IMR-90 (cell line): ENCODE measurements at regions not wholly inside any gene's neighbourhood (a gene's known extent, or its start where the extent isn't known, plus 50 kb on each side); places are given as distances from the start of the nearest gene placed in this dataset.
A peak's percentile ranks its signal among the peaks of the same experiment; 100 is the strongest.

Experiments used
- ATAC-seq: fragments of 200-7000 bp; cut with Tn5 transposase; 2 replicates; pipeline ENCODE4 v1.9.1; 2020; ENCODE audit warnings: low read depth, mild to moderate bottlenecking, moderate library complexity
- BruUV-seq: library from RNA; stranded (reverse); fragments of 400-500 nt; replicated peaks from 2 replicates; lab custom pipeline; 2021; lab: Mats Ljungman, UMichigan
- CTCF ChIA-PET: fragments of 300-600 bp; formaldehyde crosslinking; extraction: SDS; loops from one replicate; lab custom pipeline; 2021; ENCODE audit warnings: antibody characterized with exemption; lab: Yijun Ruan, JAX
- POLR2A ChIA-PET: fragments of 300-600 bp; sonication (Branson Sonifier 250); formaldehyde crosslinking; loops from one replicate; lab custom pipeline; 2022; ENCODE audit warnings: antibody characterized with exemption; ENCODE audit not compliant: unreplicated experiment; lab: Charles Lee
- DNase-seq: peaks from one replicate; pipeline ENCODE4 v3.0.0; 2013
- H2AFZ ChIP-seq: replicated peaks from 2 replicates; pipeline ENCODE3; 2013; ENCODE audit warnings: low read length, mild to moderate bottlenecking; ENCODE audit not compliant: poor library complexity
- H2AK5ac ChIP-seq: 2 replicates; pipeline ENCODE4 v1.6.1; 2013; ENCODE audit warnings: low read depth, low read length, inconsistent platforms
- H2AK9ac ChIP-seq: replicated peaks from 2 replicates; pipeline ENCODE3; 2013; ENCODE audit warnings: mild to moderate bottlenecking, low read depth, low read length, moderate library complexity; ENCODE audit not compliant: poor library complexity
- H2BK120ac ChIP-seq: 2 replicates; pipeline ENCODE4 v1.6.1; 2013; ENCODE audit warnings: low read depth, low read length, inconsistent platforms
- H2BK15ac ChIP-seq: 3 replicates; pipeline ENCODE4 v1.6.1; 2013; ENCODE audit warnings: low read depth, low read length, inconsistent platforms
- H2BK20ac ChIP-seq: 2 replicates; pipeline ENCODE4 v1.6.1; 2013; ENCODE audit warnings: low read depth, mild to moderate bottlenecking, inconsistent platforms, low read length, moderate library complexity
- H2BK5ac ChIP-seq: 2 replicates; pipeline ENCODE4 v1.6.1; 2013; ENCODE audit warnings: mild to moderate bottlenecking, low read depth, low read length, inconsistent platforms; ENCODE audit not compliant: poor library complexity, severe bottlenecking
- H3K14ac ChIP-seq: replicated peaks from 2 replicates; pipeline ENCODE4 v1.6.1; 2013; ENCODE audit warnings: low read depth, low read length, inconsistent platforms
- H3K18ac ChIP-seq: 2 replicates; pipeline ENCODE4 v1.6.1; 2013; ENCODE audit warnings: low read depth, low read length, control low read depth
- H3K23ac ChIP-seq: 2 replicates; pipeline ENCODE4 v1.6.1; 2013; ENCODE audit warnings: low read depth, low read length, inconsistent platforms
- H3K27ac ChIP-seq: 2 replicates; pipeline ENCODE4 v1.5.1; 2013; ENCODE audit warnings: mild to moderate bottlenecking, control low read depth, low read length; ENCODE audit not compliant: insufficient read depth
- H3K27me3 ChIP-seq: 2 replicates; pipeline ENCODE4 v1.6.1; 2013; ENCODE audit warnings: low read length; ENCODE audit not compliant: control insufficient read depth, insufficient read depth
- H3K36me3 ChIP-seq: 2 replicates; pipeline ENCODE4 v1.6.1; 2013; ENCODE audit warnings: low read length, mixed read lengths; ENCODE audit not compliant: control insufficient read depth, insufficient read depth
- H3K4ac ChIP-seq: 2 replicates; pipeline ENCODE4 v1.6.1; 2013; ENCODE audit warnings: low read depth, low read length, inconsistent platforms
- H3K4me1 ChIP-seq: 2 replicates; pipeline ENCODE4 v1.6.1; 2013; ENCODE audit warnings: low read length, mixed read lengths; ENCODE audit not compliant: control insufficient read depth, insufficient read depth
- H3K4me2 ChIP-seq: 2 replicates; pipeline ENCODE4 v1.6.1; 2013; ENCODE audit warnings: low read depth, mild to moderate bottlenecking, control low read depth, low read length, moderate library complexity
- H3K4me3 ChIP-seq: 2 replicates; pipeline ENCODE4 v1.5.1; 2013; ENCODE audit warnings: low read depth, mild to moderate bottlenecking, control low read depth, low read length, moderate library complexity; ENCODE audit not compliant: insufficient read depth
- H3K56ac ChIP-seq: 2 replicates; pipeline ENCODE4 v1.6.1; 2013; ENCODE audit warnings: low read length, inconsistent platforms; ENCODE audit not compliant: insufficient read depth; ENCODE audit errors: extremely low read depth
- H3K79me1 ChIP-seq, 2 experiments: 2 replicates each; pipeline ENCODE4 v1.6.1; 2013; ENCODE audit warnings: low read length in 2 of 2, inconsistent platforms in 1 of 2, low read depth in 1 of 2
- H3K9ac ChIP-seq: 2 replicates; pipeline ENCODE4 v1.6.1; 2013; ENCODE audit warnings: low read depth, low read length, control low read depth
- H3K9me1 ChIP-seq: 2 replicates; pipeline ENCODE4 v1.6.1; 2013; ENCODE audit warnings: low read length, inconsistent platforms; ENCODE audit not compliant: insufficient read depth
- H3K9me3 ChIP-seq: 2 replicates; pipeline ENCODE4 v1.6.1; 2013; ENCODE audit warnings: low read length; ENCODE audit not compliant: control insufficient read depth, insufficient read depth
- H4K20me1 ChIP-seq: 2 replicates; pipeline ENCODE4 v1.6.1; 2013; ENCODE audit warnings: low read length, inconsistent platforms; ENCODE audit not compliant: insufficient read depth
- H4K5ac ChIP-seq: 2 replicates; pipeline ENCODE4 v1.6.1; 2013; ENCODE audit warnings: mild to moderate bottlenecking, low read depth, low read length, control low read depth
- H4K8ac ChIP-seq, 2 experiments: 2 replicates each; pipeline ENCODE4 v1.6.1; 2013; ENCODE audit warnings: low read depth in 2 of 2, low read length in 2 of 2, control low read depth in 1 of 2, inconsistent platforms in 1 of 2
- H4K91ac ChIP-seq: 2 replicates; pipeline ENCODE4 v1.6.1; 2013; ENCODE audit warnings: low read depth, low read length, inconsistent platforms; ENCODE audit not compliant: insufficient read depth
- CHD1 ChIP-seq: IDR thresholded peaks from 2 replicates; pipeline ENCODE4 v1.6.1; 2012; ENCODE audit warnings: low read depth, low read length, improper control_type of control experiment
- FOS ChIP-seq: fragments of 150-350 bp; IDR thresholded peaks from 2 replicates; pipeline ENCODE4 v1.6.1; 2016; ENCODE audit warnings: low read depth, low read length
- MAZ ChIP-seq: IDR thresholded peaks from 2 replicates; pipeline ENCODE4 v1.6.1; 2012; ENCODE audit warnings: low read depth, mild to moderate bottlenecking, low read length, improper control_type of control experiment, moderate library complexity, borderline replicate concordance
- MXI1 ChIP-seq: IDR thresholded peaks from 2 replicates; pipeline ENCODE4 v1.6.1; 2012; ENCODE audit warnings: low read depth, mild to moderate bottlenecking, low read length, moderate library complexity, borderline replicate concordance
- SMC3 ChIP-seq: fragments of 150-350 bp; IDR thresholded peaks from 2 replicates; pipeline ENCODE4 v1.6.1; 2016; ENCODE audit warnings: low read depth, mild to moderate bottlenecking, antibody characterized with exemption, low read length, moderate library complexity
- WGBS, 2 experiments: methylation state at CpG; one replicate each; pipeline versions ENCODE4 v1.1.5 to v1.1.7; 2013; ENCODE audit warnings: missing lambda C conversion rate in 2 of 2; ENCODE audit not compliant: insufficient read length in 1 of 2; ENCODE audit errors: extremely low coverage in 2 of 2; 5-methylcytosine and 5-hydroxymethylcytosine counted together
- dilution Hi-C: fragments of 300-500 bp; cut with HindIII; formaldehyde crosslinking; loops from one replicate; pipeline ENCODE4 v1.14.3; 2018; ENCODE audit warnings: low sequenced_read_pairs; ENCODE audit not compliant: unreplicated experiment
- in situ Hi-C: fragments of 300-500 bp; cut with MboI; formaldehyde crosslinking; loops from 3 replicates; pipeline ENCODE4 v1.14.3; 2019; ENCODE audit warnings: low sequenced_read_pairs, inconsistent platforms, mixed read lengths
- intact Hi-C: fragments of 100-400 bp; cut with micrococcal nuclease; formaldehyde crosslinking; loops from 2 replicates; pipeline ENCODE4 v1.10.0; 2022

DNA sequence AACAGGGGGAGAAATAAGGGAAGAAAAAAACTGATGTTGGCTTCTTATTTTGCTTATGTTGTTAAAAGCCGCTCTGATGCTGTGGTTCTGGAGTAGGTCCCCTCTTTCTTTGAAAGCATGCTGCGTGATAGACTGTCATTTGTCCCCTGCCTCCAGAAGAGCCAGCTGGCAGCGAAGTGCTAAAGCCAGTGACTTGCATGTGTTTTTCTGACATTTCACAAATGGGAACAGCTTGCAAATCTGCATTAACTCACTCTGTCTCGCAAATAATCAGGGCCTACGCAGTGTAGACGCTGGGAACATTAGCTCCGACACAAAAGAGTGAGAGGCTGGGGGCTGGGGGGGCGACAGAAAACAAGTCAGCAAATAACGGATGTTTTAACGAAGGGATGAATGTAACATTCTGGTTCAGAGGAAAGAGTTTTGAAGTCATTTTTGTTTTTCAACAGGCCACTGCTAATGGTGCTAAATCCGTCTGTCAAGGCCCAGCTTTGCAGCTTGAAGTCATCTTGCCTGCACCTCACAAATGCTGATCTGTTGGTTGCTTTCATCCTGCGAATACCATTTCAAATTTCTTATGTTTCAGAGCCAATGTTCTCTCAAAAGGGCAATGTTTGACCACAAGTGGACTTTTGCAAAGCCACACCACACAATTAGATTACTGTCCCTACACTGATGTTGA, 68.8 kb upstream of the PIK3C3 start:
- Histone ChIP-seq H3K27me3 (peaks cover 4% of the 10 kb centered on the region), H2BK5ac (no peak overlapping the region), H3K4ac (no peak overlapping the region), H3K14ac (no peak overlapping the region), H4K91ac (no peak overlapping the region), H2BK120ac (no peak overlapping the region), H2AFZ (peak overlapping the region; percentile 48), H4K20me1 (no peaks in the 10 kb centered on the region), H3K4me3 (no peak overlapping the region), H3K18ac (no peak overlapping the region), H3K27ac (no peak overlapping the region), H4K5ac (no peak overlapping the region), H3K9me3 (no peaks in the 10 kb centered on the region), H3K9me1 (no peaks in the 10 kb centered on the region), H3K36me3 (no peaks in the 10 kb centered on the region), H3K79me1 (no peaks in the 10 kb centered on the region), H2AK5ac (no peak overlapping the region), H2BK20ac (no peak overlapping the region), H3K9ac (no peak overlapping the region), H2BK15ac (no peak overlapping the region), H4K8ac (no peak overlapping the region), H2AK9ac (no peak overlapping the region), H3K23ac (no peak overlapping the region), H3K4me2 (no peak overlapping the region), H3K56ac (no peak overlapping the region), H3K4me1 (no peaks in the 10 kb centered on the region; the same call in 1 of the 2 replicates)
- WGBS, 2 experiments, result 15% methylated on average over 4 of the region's 12 CpGs; no CpG with 5 or more reads in 1 of the 2 experiments
- no TSS peak for BruUV-seq
- in situ Hi-C loops (no loop called here), dilution Hi-C loops (no loop called here), intact Hi-C loops (no loop called here)
- TF ChIP-seq CHD1 (no peak), MAZ (no peak), FOS (no peak), SMC3 (no peak), MXI1 (no peak)
- ChIA-PET POLR2A (no interaction called here), CTCF (no interaction called here)
- DNase-seq, result no peak
- ATAC-seq, result no peak
